ENCODE measurements at regions not wholly inside any gene's neighbourhood (a gene's known extent, or its start where the extent isn't known, plus 50 kb on each side); places are given as distances from the start of the nearest gene placed in this dataset.

DNA sequence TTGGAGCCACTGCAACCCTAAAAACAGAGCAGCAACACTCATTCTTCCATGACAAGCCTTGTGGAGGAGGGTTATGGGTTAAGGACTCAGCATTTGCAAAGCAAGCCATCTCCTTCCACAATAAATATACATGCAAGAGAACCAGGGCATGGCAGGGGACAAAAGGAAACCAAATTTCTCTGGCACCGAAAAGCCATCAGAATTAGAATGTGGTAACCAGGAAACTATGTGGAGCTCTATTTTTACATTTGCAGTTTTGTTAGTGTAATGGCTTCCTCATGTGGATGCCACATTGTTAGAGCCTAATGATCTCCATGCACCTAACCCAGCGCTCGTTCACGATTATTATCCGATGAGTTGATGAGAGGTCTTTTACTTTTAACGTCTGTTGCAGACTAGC lies 91.7 kb downstream of the NAV1 start:
- DNase-seq = no peak
- H3K27ac ChIP-seq = no peak overlapping the region
- no peaks in the 10 kb centered on the region for H3K4me1 ChIP-seq
- TF ChIP-seq CTCF (IDR thresholded peaks at IDR 0.05) = no peak
- no peaks in the 10 kb centered on the region for H3K36me3 ChIP-seq
- no peaks in the 10 kb centered on the region for H3K27me3 ChIP-seq
- H3K4me3 ChIP-seq = no peak overlapping the region
- intact Hi-C loops (cut with DNase I) = no loop called here
- 87% methylated on average over 6 of the region's 6 CpGs for WGBS (ENCODE audit: insufficient coverage, low coverage, low lambda C conversion rate, missing lambda C conversion rate)
- no peaks in the 10 kb centered on the region for H3K9me3 ChIP-seq
- no peak for ATAC-seq

DNA sequence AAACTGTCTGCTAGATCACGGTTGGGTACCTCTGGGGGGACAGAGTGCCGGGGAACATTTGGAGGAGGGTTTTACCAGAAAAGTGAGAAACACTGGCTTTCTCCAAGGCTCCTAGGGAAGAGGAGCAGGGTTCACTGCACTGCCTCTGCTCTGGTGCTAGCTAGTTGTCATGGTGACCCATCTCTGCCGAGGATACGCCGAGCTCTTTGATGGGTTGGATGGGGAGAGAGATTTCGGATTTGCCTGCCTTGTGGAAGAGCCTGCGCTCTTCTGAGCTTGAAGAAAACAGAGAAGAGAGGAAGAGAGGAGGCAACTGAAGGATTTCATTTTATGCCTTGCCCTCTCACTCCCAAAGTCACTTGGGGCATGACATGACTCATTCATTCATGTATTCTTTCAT lies 92.1 kb downstream of the NAV1 start:
- no peaks in the 10 kb centered on the region for H3K9me3 ChIP-seq
- TF ChIP-seq CTCF (IDR thresholded peaks at IDR 0.05) (no peak), POLR2A (IDR thresholded peaks at IDR 0.05) (no peak)
- no peaks in the 10 kb centered on the region for H3K27me3 ChIP-seq
- H3K4me1 ChIP-seq = no peaks in the 10 kb centered on the region
- intact Hi-C loops (cut with DNase I) = no loop called here
- H3K27ac ChIP-seq = no peak overlapping the region
- no peak overlapping the region for H3K4me3 ChIP-seq
- ATAC-seq (no peak), DNase-seq (no peak)
- 93% methylated on average over 5 of the region's 7 CpGs for WGBS (ENCODE audit: insufficient coverage, low coverage, low lambda C conversion rate, missing lambda C conversion rate)
- no peaks in the 10 kb centered on the region for H3K36me3 ChIP-seq

DNA sequence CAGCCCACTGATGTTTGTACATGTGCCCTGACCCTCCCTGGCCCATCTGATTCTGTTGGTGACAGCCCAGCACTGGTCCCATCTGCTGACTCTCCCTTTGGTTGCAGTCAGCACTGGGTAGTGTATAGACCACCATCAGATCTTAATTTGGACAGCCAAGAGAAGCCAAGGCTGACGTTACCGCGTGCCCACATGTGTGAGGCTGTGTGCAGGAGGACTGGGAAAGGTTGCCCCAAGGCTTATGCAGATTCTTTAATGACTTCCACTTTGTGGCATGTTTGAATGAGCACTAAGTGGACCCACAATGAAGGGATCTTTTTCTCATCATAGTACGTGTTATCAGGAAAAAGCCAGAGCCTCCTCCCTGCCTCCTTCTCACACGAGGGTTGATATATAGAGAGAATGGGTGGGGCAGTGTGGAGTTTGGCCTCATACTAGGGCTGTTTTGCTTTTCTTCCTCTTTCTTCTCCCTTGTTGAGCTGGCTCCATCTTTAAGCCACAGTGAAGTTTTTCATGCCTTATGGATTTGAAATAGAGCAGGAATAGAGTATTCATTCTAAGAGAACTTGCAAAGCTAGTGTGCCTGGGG lies 93.5 kb downstream of the NAV1 start:
- Histone ChIP-seq H3K4me1 (no peaks in the 10 kb centered on the region), H3K4me3 (no peak overlapping the region), H3K36me3 (no peaks in the 10 kb centered on the region), H3K27me3 (no peaks in the 10 kb centered on the region), H3K27ac (no peak overlapping the region), H3K9me3 (no peaks in the 10 kb centered on the region)
- 49% methylated on average over 5 of the region's 5 CpGs for WGBS (ENCODE audit: insufficient coverage, low coverage, low lambda C conversion rate, missing lambda C conversion rate)
- intact Hi-C loops (cut with DNase I) = no loop called here
- no peak for DNase-seq
- no peak for TF ChIP-seq CTCF (IDR thresholded peaks at IDR 0.05)
- no peak for TF ChIP-seq POLR2A (IDR thresholded peaks at IDR 0.05)
- no peak for ATAC-seq

DNA sequence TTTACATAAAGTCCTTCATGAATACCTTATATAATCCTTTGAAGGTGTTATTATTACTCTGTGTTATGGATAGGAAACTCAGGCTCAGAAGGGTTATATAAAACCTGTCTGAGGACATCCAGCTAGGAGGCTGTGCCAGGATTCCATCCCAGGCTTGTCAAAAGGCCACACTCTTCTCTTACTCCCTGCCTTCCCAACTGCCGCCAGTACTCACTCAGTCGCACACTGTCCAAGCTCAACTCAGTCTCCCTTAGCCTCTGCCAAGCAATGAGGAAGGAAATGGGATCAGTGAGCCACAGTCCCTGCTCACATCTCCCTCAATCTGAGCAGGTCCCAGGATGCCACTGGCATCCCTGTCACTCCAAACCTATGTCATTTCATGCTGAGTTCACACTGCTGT lies 94.4 kb downstream of the NAV1 start:
- intact Hi-C loops (cut with DNase I) = no loop called here
- no peaks in the 10 kb centered on the region for H3K9me3 ChIP-seq
- no peaks in the 10 kb centered on the region for H3K36me3 ChIP-seq
- H3K27ac ChIP-seq = no peak overlapping the region
- DNase-seq = no peak
- no peaks in the 10 kb centered on the region for H3K4me1 ChIP-seq
- H3K4me3 ChIP-seq = no peak overlapping the region
- 65% methylated on average over 2 of the region's 2 CpGs for WGBS (ENCODE audit: insufficient coverage, low coverage, low lambda C conversion rate, missing lambda C conversion rate)
- TF ChIP-seq POLR2A (IDR thresholded peaks at IDR 0.05) = no peak
- TF ChIP-seq CTCF (IDR thresholded peaks at IDR 0.05) = no peak
- no peak for ATAC-seq
- H3K27me3 ChIP-seq = no peaks in the 10 kb centered on the region

DNA sequence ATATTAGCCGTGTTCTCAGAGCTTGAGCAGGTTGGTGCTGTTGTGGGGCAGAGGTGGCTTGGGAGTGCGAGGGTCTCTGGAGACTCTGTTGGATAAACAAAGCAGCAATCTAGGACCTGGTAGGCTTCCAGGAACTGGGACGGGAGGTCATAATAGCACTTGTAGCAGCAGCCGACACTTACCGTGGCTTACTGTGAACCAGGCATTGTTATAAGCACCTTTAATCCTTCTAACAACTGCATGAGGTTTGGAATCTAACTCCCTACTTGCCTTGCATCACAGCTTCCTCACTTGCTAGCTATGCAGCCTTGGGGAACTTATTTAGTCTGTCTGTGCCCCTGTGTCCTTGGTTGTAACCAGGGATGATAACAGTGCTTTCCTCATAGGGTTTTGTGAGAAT lies 94.9 kb downstream of the NAV1 start:
- 65% methylated on average over 3 of the region's 5 CpGs for WGBS (ENCODE audit: insufficient coverage, low coverage, low lambda C conversion rate, missing lambda C conversion rate)
- Histone ChIP-seq H3K4me1 (no peaks in the 10 kb centered on the region), H3K27me3 (no peaks in the 10 kb centered on the region), H3K4me3 (no peak overlapping the region), H3K36me3 (no peaks in the 10 kb centered on the region), H3K27ac (no peak overlapping the region), H3K9me3 (no peaks in the 10 kb centered on the region)
- intact Hi-C loops (cut with DNase I) = no loop called here
- DNase-seq (no peak), ATAC-seq (no peak)
- TF ChIP-seq CTCF (IDR thresholded peaks at IDR 0.05) = no peak
- TF ChIP-seq POLR2A (IDR thresholded peaks at IDR 0.05) = no peak

Measured in right lobe of liver (tissue), 6 donors.